ENCODE measurements at regions not wholly inside any gene's neighbourhood (a gene's known extent, or its start where the extent isn't known, plus 50 kb on each side); places are given as distances from the start of the nearest gene placed in this dataset.

DNA sequence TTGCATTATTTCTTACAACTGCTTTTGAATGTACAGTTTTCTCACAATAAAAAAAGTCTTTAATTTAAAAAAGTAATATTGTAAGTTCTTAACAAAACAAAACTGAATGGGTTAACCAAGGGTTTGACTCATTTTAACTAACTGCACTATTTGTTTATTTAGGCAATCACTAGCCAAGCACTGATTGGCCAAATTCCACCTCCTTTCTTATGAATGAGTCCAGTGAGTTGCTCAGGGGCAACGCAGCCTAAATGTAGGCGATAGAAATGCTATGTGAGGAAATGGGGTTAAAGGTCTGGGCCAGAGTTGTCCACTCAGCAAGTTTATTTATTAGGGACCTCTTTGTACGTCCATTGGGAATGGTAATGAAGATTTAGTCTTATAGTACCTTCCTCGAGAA lies 89.6 kb upstream of the MAF start:
- TF ChIP-seq POLR2A (IDR thresholded peaks at IDR 0.05; ENCODE audit: low read depth) (no peak), POLR2AphosphoS5 (IDR thresholded peaks at IDR 0.05) (no peak), EP300 (IDR thresholded peaks at IDR 0.05) (no peak)
- TF ChIP-seq, protein P1, sequence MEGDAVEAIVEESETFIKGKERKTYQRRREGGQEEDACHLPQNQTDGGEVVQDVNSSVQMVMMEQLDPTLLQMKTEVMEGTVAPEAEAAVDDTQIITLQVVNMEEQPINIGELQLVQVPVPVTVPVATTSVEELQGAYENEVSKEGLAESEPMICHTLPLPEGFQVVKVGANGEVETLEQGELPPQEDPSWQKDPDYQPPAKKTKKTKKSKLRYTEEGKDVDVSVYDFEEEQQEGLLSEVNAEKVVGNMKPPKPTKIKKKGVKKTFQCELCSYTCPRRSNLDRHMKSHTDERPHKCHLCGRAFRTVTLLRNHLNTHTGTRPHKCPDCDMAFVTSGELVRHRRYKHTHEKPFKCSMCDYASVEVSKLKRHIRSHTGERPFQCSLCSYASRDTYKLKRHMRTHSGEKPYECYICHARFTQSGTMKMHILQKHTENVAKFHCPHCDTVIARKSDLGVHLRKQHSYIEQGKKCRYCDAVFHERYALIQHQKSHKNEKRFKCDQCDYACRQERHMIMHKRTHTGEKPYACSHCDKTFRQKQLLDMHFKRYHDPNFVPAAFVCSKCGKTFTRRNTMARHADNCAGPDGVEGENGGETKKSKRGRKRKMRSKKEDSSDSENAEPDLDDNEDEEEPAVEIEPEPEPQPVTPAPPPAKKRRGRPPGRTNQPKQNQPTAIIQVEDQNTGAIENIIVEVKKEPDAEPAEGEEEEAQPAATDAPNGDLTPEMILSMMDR (IDR thresholded peaks at IDR 0.05): no peak
- WGBS: 60% methylated on average over 4 of the region's 4 CpGs
- no peak overlapping the region for H3K4me3 ChIP-seq
- peak; percentile 90 for DNase-seq (ENCODE audit: extremely low spot score)
- no peaks in the 10 kb centered on the region for H3K36me3 ChIP-seq
- H3K9me3 ChIP-seq: peaks cover 0 to 11% (median 5%) of the 10 kb centered on the region in 4 donors
- H3K27ac ChIP-seq (replicated peaks in 1 of 4): no peak overlapping the region
- no peaks in the 10 kb centered on the region for H3K4me1 ChIP-seq
- H3K27me3 ChIP-seq: no peaks in the 10 kb centered on the region
- intact Hi-C loops (cut with DNase I): no loop called here

DNA sequence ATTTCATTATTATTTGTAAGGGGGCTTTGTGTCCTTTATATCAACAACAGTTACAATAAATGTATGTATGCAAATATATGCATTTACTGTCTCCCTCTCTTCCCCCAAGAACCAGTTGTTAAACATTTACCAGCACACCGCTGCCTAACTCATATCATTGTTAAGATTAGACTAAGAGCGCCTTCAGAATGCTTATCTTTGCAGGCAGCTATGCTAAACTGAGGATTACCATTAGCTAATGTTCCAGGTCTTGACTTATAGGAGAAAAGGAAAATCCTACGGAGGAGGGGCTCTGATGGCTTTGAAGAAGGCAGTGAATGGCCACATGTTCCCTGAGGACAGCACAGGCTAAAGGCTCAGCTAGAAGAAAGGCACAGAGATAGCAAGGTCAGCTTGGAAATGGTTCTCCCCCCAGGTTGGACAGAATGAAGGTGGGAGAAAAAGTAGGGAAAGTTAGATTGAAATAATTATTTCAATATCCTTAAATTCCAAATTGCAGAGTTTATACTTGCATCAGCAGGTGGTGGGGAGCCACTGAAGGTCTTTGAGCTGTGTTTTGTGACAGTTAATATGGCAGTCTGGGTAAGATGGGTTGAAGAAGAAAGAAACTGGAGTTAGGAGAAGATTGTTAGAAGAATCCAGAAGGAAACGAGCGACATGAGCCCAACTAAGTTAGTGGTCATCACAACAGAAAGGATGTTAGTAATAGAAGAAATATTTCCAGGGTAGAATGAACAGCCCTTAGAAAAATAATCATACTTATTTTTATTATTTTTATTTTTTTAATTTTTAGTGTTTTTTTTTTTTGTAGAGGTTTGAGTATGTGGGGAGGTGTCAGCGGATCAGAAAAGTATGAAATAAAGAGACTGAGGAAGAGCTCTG lies 87.0 kb upstream of the MAF start:
- Histone ChIP-seq H3K27me3 (no peaks in the 10 kb centered on the region), H3K4me1 (no peaks in the 10 kb centered on the region), H3K36me3 (no peaks in the 10 kb centered on the region), H3K9me3 (no peaks in the 10 kb centered on the region), H3K4me3 (no peak overlapping the region), H3K27ac (replicated peaks in 1 of 4) (no peak overlapping the region)
- no peak for TF ChIP-seq EP300 (IDR thresholded peaks at IDR 0.05)
- TF ChIP-seq, protein P1 (IDR thresholded peaks at IDR 0.05): no peak
- no peak for TF ChIP-seq POLR2A (IDR thresholded peaks at IDR 0.05; ENCODE audit: low read depth)
- TF ChIP-seq POLR2AphosphoS5 (IDR thresholded peaks at IDR 0.05): no peak
- intact Hi-C loops (cut with DNase I): no loop called here
- DNase-seq (ENCODE audit: extremely low spot score): peak; percentile 75
- WGBS: 89% methylated on average over 6 of the region's 6 CpGs

DNA sequence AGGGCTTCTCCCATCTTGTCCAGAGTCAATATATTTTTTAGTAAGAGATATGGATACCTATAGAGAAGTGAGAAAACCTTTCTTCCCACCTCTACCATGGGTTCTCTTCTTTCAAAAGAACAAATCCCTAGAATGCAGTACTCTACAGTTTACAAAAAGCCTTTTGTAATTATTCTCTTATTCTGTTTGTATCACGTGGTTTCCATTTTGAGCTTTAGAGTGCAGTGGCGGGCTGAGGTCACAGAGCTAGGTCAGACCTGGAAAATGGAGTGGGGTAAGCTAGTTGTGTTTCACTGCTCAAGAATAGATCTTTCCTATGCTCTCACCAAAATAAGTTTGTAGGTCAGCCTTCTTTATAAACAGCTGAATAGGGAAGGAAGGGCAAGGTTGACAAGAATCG lies 85.3 kb upstream of the MAF start:
- intact Hi-C loops (cut with DNase I): no loop called here
- Histone ChIP-seq H3K9me3 (no peaks in the 10 kb centered on the region), H3K4me1 (no peaks in the 10 kb centered on the region), H3K27me3 (no peaks in the 10 kb centered on the region), H3K27ac (replicated peaks in 1 of 4) (no peak overlapping the region), H3K4me3 (no peak overlapping the region), H3K36me3 (no peaks in the 10 kb centered on the region)
- TF ChIP-seq, protein P1 (IDR thresholded peaks at IDR 0.05): no peak
- TF ChIP-seq POLR2AphosphoS5 (IDR thresholded peaks at IDR 0.05) (no peak), EP300 (IDR thresholded peaks at IDR 0.05) (no peak), POLR2A (IDR thresholded peaks at IDR 0.05; ENCODE audit: low read depth) (no peak)
- WGBS: 94% methylated on average over 3 of the region's 3 CpGs
- DNase-seq (ENCODE audit: extremely low spot score): peak; percentile 47

DNA sequence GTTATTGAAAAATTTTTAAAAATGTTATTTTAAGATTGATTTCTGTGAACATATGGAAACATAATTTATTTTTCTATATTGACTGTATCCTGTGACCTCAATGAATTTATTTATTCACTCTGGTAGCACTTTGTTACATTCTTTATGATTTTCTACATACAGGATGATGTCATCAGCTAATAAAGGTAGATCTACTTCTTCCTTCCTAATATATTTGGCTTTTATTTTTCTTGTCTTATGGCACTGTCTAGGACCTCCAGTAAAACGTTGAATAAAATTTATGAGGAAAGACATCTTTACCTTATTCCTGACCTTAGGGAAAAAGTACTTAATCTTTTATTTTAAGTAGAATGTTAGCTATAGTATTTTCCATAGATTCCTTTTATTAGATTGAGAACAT lies 78.8 kb upstream of the MAF start:
- Histone ChIP-seq H3K36me3 (no peaks in the 10 kb centered on the region), H3K27me3 (no peaks in the 10 kb centered on the region), H3K9me3 (peaks cover 0 to 5% (median 0%) of the 10 kb centered on the region in 4 donors), H3K4me3 (no peak overlapping the region), H3K27ac (replicated peaks in 1 of 4) (no peak overlapping the region), H3K4me1 (no peaks in the 10 kb centered on the region)
- TF ChIP-seq, protein P1 (IDR thresholded peaks at IDR 0.05): no peak
- TF ChIP-seq POLR2AphosphoS5 (IDR thresholded peaks at IDR 0.05): no peak
- no peak for TF ChIP-seq POLR2A (IDR thresholded peaks at IDR 0.05; ENCODE audit: low read depth)
- no peak for TF ChIP-seq EP300 (IDR thresholded peaks at IDR 0.05)
- intact Hi-C loops (cut with DNase I): no loop called here
- WGBS: 63% methylated on average over 1 of the region's 1 CpG
- no peak for DNase-seq (ENCODE audit: extremely low spot score)

Data from esophagus muscularis mucosa (tissue), 4 donors.